ENCODE measurements at regions not wholly inside any gene's neighbourhood (a gene's known extent, or its start where the extent isn't known, plus 50 kb on each side); places are given as distances from the start of the nearest gene placed in this dataset.
A peak's percentile ranks its signal among the peaks of the same experiment; 100 is the strongest.

- TF ChIP-seq EZH2phosphoT487 (IDR thresholded peaks at IDR 0.05; ENCODE audit: borderline replicate concordance, low read length) (no peak), CTCF (IDR thresholded peaks at IDR 0.05; ENCODE audit: low read depth, low read length, poor library complexity, severe bottlenecking) (no peak)
- H3K27me3 ChIP-seq (ENCODE audit: control insufficient read depth, low read length): no peaks in the 10 kb centered on the region
- no peak overlapping the region for H3K27ac ChIP-seq (ENCODE audit: low read depth, low read length)
- no peak overlapping the region for H3K4me2 ChIP-seq (ENCODE audit: low read length)
- no peaks in the 10 kb centered on the region for H3K9me3 ChIP-seq (ENCODE audit: control insufficient read depth, insufficient read depth, low read length)
- no peaks in the 10 kb centered on the region for H3F3A ChIP-seq (ENCODE audit: control insufficient read depth, insufficient read depth)
- H4K20me1 ChIP-seq (ENCODE audit: control insufficient read depth, insufficient read depth, low read depth, low read length): no peaks in the 10 kb centered on the region
- H3K79me2 ChIP-seq (ENCODE audit: control insufficient read depth, low read length): no peaks in the 10 kb centered on the region
- H3K4me3 ChIP-seq (ENCODE audit: low read length): no peak overlapping the region
- H3K9me2 ChIP-seq (replicated peaks; ENCODE audit: control insufficient read depth, low read length): no peaks in the 10 kb centered on the region
- H3K36me3 ChIP-seq (ENCODE audit: control insufficient read depth, low read length): no peaks in the 10 kb centered on the region
- H3K4me1 ChIP-seq (ENCODE audit: control insufficient read depth, low read length): no peaks in the 10 kb centered on the region
These were observed 426.9 kb downstream of the NOVA1 start for GRCh38 chr14:26170885-26171284.

- H3K27ac ChIP-seq (ENCODE audit: low read depth, low read length): no peak overlapping the region
- no peaks in the 10 kb centered on the region for H3K27me3 ChIP-seq (ENCODE audit: control insufficient read depth, low read length)
- TF ChIP-seq CTCF (IDR thresholded peaks at IDR 0.05; ENCODE audit: low read depth, low read length, poor library complexity, severe bottlenecking) (peak; percentile 25), EZH2phosphoT487 (IDR thresholded peaks at IDR 0.05; ENCODE audit: borderline replicate concordance, low read length) (no peak)
- no peak overlapping the region for H3K4me3 ChIP-seq (ENCODE audit: low read length)
- no peaks in the 10 kb centered on the region for H3K79me2 ChIP-seq (ENCODE audit: control insufficient read depth, low read length)
- no peaks in the 10 kb centered on the region for H3K9me2 ChIP-seq (replicated peaks; ENCODE audit: control insufficient read depth, low read length)
- no peaks in the 10 kb centered on the region for H3K4me1 ChIP-seq (ENCODE audit: control insufficient read depth, low read length)
- no peaks in the 10 kb centered on the region for H3F3A ChIP-seq (ENCODE audit: control insufficient read depth, insufficient read depth)
- H3K36me3 ChIP-seq (ENCODE audit: control insufficient read depth, low read length): no peaks in the 10 kb centered on the region
- no peak overlapping the region for H3K4me2 ChIP-seq (ENCODE audit: low read length)
- H4K20me1 ChIP-seq (ENCODE audit: control insufficient read depth, insufficient read depth, low read depth, low read length): no peaks in the 10 kb centered on the region
- no peaks in the 10 kb centered on the region for H3K9me3 ChIP-seq (ENCODE audit: control insufficient read depth, insufficient read depth, low read length)
These were observed 434.1 kb downstream of the NOVA1 start for GRCh38 chr14:26163761-26164160.

GRCh38 chr14:26157517-26157916 is 440.3 kb downstream of the NOVA1 start:
- H3F3A ChIP-seq (ENCODE audit: control insufficient read depth, insufficient read depth): no peaks in the 10 kb centered on the region
- H3K79me2 ChIP-seq (ENCODE audit: control insufficient read depth, low read length): no peaks in the 10 kb centered on the region
- H3K4me3 ChIP-seq (ENCODE audit: low read length): no peak overlapping the region
- no peaks in the 10 kb centered on the region for H3K9me2 ChIP-seq (replicated peaks; ENCODE audit: control insufficient read depth, low read length)
- H3K36me3 ChIP-seq (ENCODE audit: control insufficient read depth, low read length): no peaks in the 10 kb centered on the region
- no peaks in the 10 kb centered on the region for H3K9me3 ChIP-seq (ENCODE audit: control insufficient read depth, insufficient read depth, low read length)
- no peak overlapping the region for H3K27ac ChIP-seq (ENCODE audit: low read depth, low read length)
- no peaks in the 10 kb centered on the region for H3K27me3 ChIP-seq (ENCODE audit: control insufficient read depth, low read length)
- H3K4me2 ChIP-seq (ENCODE audit: low read length): no peak overlapping the region
- TF ChIP-seq CTCF (IDR thresholded peaks at IDR 0.05; ENCODE audit: low read depth, low read length, poor library complexity, severe bottlenecking): no peak
- no peak for TF ChIP-seq EZH2phosphoT487 (IDR thresholded peaks at IDR 0.05; ENCODE audit: borderline replicate concordance, low read length)
- no peaks in the 10 kb centered on the region for H3K4me1 ChIP-seq (ENCODE audit: control insufficient read depth, low read length)
- no peaks in the 10 kb centered on the region for H4K20me1 ChIP-seq (ENCODE audit: control insufficient read depth, insufficient read depth, low read depth, low read length)

DNA sequence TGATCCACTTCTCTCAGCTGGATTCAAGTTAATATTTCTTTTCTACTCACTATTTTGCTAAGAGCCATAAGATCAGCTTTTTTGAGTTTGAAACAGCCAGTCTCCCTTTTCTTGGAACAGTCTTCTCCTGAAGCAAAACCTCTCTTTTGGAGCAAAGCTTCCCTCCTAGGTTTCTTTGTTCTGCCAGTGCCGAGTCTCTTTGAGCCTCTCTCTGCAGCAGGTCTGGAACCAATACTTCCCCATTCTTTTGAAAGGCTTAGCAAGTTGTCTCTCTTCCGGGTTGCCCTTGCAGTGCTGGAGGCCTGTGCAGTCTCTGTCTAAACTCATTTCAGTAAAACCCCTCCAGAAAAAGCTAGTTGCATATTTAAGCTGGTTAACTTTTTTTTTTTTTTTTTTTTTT is 454.8 kb downstream of the NOVA1 start:
- Histone ChIP-seq H3K27ac (ENCODE audit: low read depth, low read length) (no peak overlapping the region), H3F3A (ENCODE audit: control insufficient read depth, insufficient read depth) (no peaks in the 10 kb centered on the region), H3K4me2 (ENCODE audit: low read length) (no peak overlapping the region), H3K4me1 (ENCODE audit: control insufficient read depth, low read length) (no peaks in the 10 kb centered on the region), H3K79me2 (ENCODE audit: control insufficient read depth, low read length) (no peaks in the 10 kb centered on the region), H4K20me1 (ENCODE audit: control insufficient read depth, insufficient read depth, low read depth, low read length) (no peaks in the 10 kb centered on the region), H3K4me3 (ENCODE audit: low read length) (no peak overlapping the region), H3K9me2 (replicated peaks; ENCODE audit: control insufficient read depth, low read length) (no peaks in the 10 kb centered on the region), H3K36me3 (ENCODE audit: control insufficient read depth, low read length) (no peaks in the 10 kb centered on the region), H3K27me3 (ENCODE audit: control insufficient read depth, low read length) (no peaks in the 10 kb centered on the region), H3K9me3 (ENCODE audit: control insufficient read depth, insufficient read depth, low read length) (no peaks in the 10 kb centered on the region)
- no peak for TF ChIP-seq CTCF (IDR thresholded peaks at IDR 0.05; ENCODE audit: low read depth, low read length, poor library complexity, severe bottlenecking)
- TF ChIP-seq EZH2phosphoT487 (IDR thresholded peaks at IDR 0.05; ENCODE audit: borderline replicate concordance, low read length): no peak

All from DOHH2 (cell line).